ENCODE measurements at regions not wholly inside any gene's neighbourhood (a gene's known extent, or its start where the extent isn't known, plus 50 kb on each side); places are given as distances from the start of the nearest gene placed in this dataset.

DNA sequence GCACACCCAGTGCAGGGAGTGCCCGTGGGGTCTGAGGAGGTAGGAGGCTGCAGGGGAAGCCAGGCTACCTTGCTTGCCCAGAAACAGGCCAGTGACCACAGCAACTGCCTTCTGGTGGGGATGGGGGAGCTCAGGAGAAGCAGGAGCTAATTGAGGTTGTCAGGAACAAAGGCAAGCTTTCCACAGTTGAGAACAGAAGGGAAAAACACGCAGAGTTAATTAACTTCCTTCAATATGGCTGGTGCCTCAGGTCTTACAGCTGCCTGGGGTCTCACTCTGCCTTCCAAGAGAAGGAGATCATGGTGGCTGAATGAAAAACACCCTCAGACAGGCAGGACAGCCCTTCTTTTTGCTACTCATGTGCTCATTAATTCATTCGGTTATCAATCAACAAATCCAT is 127.9 kb upstream of the SYT13 start:
- TF ChIP-seq, protein P1, sequence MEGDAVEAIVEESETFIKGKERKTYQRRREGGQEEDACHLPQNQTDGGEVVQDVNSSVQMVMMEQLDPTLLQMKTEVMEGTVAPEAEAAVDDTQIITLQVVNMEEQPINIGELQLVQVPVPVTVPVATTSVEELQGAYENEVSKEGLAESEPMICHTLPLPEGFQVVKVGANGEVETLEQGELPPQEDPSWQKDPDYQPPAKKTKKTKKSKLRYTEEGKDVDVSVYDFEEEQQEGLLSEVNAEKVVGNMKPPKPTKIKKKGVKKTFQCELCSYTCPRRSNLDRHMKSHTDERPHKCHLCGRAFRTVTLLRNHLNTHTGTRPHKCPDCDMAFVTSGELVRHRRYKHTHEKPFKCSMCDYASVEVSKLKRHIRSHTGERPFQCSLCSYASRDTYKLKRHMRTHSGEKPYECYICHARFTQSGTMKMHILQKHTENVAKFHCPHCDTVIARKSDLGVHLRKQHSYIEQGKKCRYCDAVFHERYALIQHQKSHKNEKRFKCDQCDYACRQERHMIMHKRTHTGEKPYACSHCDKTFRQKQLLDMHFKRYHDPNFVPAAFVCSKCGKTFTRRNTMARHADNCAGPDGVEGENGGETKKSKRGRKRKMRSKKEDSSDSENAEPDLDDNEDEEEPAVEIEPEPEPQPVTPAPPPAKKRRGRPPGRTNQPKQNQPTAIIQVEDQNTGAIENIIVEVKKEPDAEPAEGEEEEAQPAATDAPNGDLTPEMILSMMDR (IDR thresholded peaks at IDR 0.05; ENCODE audit: extremely low read depth in 1 of 2, insufficient read depth in 1 of 2, low read depth in 1 of 2, low read length in 2 of 2) = no peak
- TF ChIP-seq POLR2AphosphoS5 (IDR thresholded peaks at IDR 0.05; ENCODE audit: insufficient read depth, low read depth, low read length) = no peak
- TF ChIP-seq, protein P2, sequence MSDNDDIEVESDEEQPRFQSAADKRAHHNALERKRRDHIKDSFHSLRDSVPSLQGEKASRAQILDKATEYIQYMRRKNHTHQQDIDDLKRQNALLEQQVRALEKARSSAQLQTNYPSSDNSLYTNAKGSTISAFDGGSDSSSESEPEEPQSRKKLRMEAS (IDR thresholded peaks at IDR 0.05; ENCODE audit: insufficient read depth, insufficient read length) = no peak
- no peak for TF ChIP-seq GATA2 (IDR thresholded peaks at IDR 0.05; ENCODE audit: insufficient read depth, insufficient read length, low read depth, low read length)
- TF ChIP-seq EZH2 (IDR thresholded peaks at IDR 0.05; ENCODE audit: borderline replicate concordance, low read depth, low read length, severe bottlenecking) = no peak
- TF ChIP-seq POLR2A (IDR thresholded peaks at IDR 0.05; ENCODE audit: low read depth, low read length) = no peak
- no peak for TF ChIP-seq FOS (IDR thresholded peaks at IDR 0.05; ENCODE audit: borderline replicate concordance, insufficient read depth, low read length)

All from endothelial cell of umbilical vein (primary cell).